ENCODE measurements at regions not wholly inside any gene's neighbourhood (a gene's known extent, or its start where the extent isn't known, plus 50 kb on each side); places are given as distances from the start of the nearest gene placed in this dataset.

- Histone ChIP-seq H3K4me1 (no peaks in the 10 kb centered on the region), H3K27me3 (ENCODE audit: low read depth) (no peaks in the 10 kb centered on the region), H3K36me3 (no peaks in the 10 kb centered on the region), H3K27ac (no peak overlapping the region), H3K4me3 (no peak overlapping the region), H3K9me3 (no peaks in the 10 kb centered on the region)
- TF ChIP-seq CTCF (IDR thresholded peaks at IDR 0.05), result no peak
- no peak for DNase-seq
- intact Hi-C loops (cut with DNase I), result no loop called here
- ATAC-seq, result no peak
Observed at GRCh38 chr12:84247931-84248330, 664.7 kb downstream of the SLC6A15 start.

GRCh38 chr12:84243686-84244085 lies 668.9 kb downstream of the SLC6A15 start:
- H3K36me3 ChIP-seq, result no peaks in the 10 kb centered on the region
- intact Hi-C loops (cut with DNase I), result no loop called here
- no peaks in the 10 kb centered on the region for H3K27me3 ChIP-seq (ENCODE audit: low read depth)
- no peak overlapping the region for H3K4me3 ChIP-seq
- no peak for DNase-seq
- H3K27ac ChIP-seq, result no peak overlapping the region
- H3K9me3 ChIP-seq, result no peaks in the 10 kb centered on the region
- ATAC-seq, result no peak
- no peak for TF ChIP-seq CTCF (IDR thresholded peaks at IDR 0.05)
- no peaks in the 10 kb centered on the region for H3K4me1 ChIP-seq

GRCh38 chr12:84222841-84223240 lies 689.8 kb downstream of the SLC6A15 start:
- H3K36me3 ChIP-seq, result no peaks in the 10 kb centered on the region
- intact Hi-C loops (cut with DNase I), result no loop called here
- H3K4me1 ChIP-seq, result no peaks in the 10 kb centered on the region
- DNase-seq, result no peak
- H3K27ac ChIP-seq, result no peak overlapping the region
- H3K4me3 ChIP-seq, result no peak overlapping the region
- H3K9me3 ChIP-seq, result no peaks in the 10 kb centered on the region
- no peak for ATAC-seq
- H3K27me3 ChIP-seq (ENCODE audit: low read depth), result no peaks in the 10 kb centered on the region
- no peak for TF ChIP-seq CTCF (IDR thresholded peaks at IDR 0.05)

- Histone ChIP-seq H3K4me1 (no peaks in the 10 kb centered on the region), H3K36me3 (no peaks in the 10 kb centered on the region), H3K27me3 (ENCODE audit: low read depth) (no peaks in the 10 kb centered on the region), H3K27ac (no peak overlapping the region), H3K9me3 (no peaks in the 10 kb centered on the region), H3K4me3 (no peak overlapping the region)
- DNase-seq (no peak), ATAC-seq (no peak)
- intact Hi-C loops (cut with DNase I), result no loop called here
- no peak for TF ChIP-seq CTCF (IDR thresholded peaks at IDR 0.05)
Observed at GRCh38 chr12:84218406-84218805, 694.2 kb downstream of the SLC6A15 start.

GRCh38 chr12:84201976-84202375 lies 710.6 kb downstream of the SLC6A15 start:
- no peak for DNase-seq
- intact Hi-C loops (cut with DNase I), result no loop called here
- no peaks in the 10 kb centered on the region for H3K27me3 ChIP-seq (ENCODE audit: low read depth)
- H3K36me3 ChIP-seq, result no peaks in the 10 kb centered on the region
- no peak for ATAC-seq
- H3K27ac ChIP-seq, result no peak overlapping the region
- no peak overlapping the region for H3K4me3 ChIP-seq
- no peak for TF ChIP-seq CTCF (IDR thresholded peaks at IDR 0.05)
- no peaks in the 10 kb centered on the region for H3K4me1 ChIP-seq
- H3K9me3 ChIP-seq, result peaks cover 2% of the 10 kb centered on the region

All from lower lobe of right lung (tissue), 2 donors.